Esophagus muscularis mucosa (tissue), 4 donors: ENCODE measurements at regions not wholly inside any gene's neighbourhood (a gene's known extent, or its start where the extent isn't known, plus 50 kb on each side); places are given as distances from the start of the nearest gene placed in this dataset.

Experiments used
- EP300 ChIP-seq: sonication (generic); formaldehyde crosslinking; IDR thresholded peaks from one replicate; pipeline ENCODE4 v1.6.1; 2017; ENCODE audit warnings: antibody characterized with exemption
- POLR2A ChIP-seq: fragments of 450-650 bp; IDR thresholded peaks from one replicate; pipeline ENCODE4 v1.6.1; 2017; ENCODE audit warnings: antibody characterized with exemption, moderate library complexity, mild to moderate bottlenecking, low read depth
- POLR2AphosphoS5 ChIP-seq, 2 donors: sonication (generic); formaldehyde crosslinking; IDR thresholded peaks; one replicate each; pipeline ENCODE4 v1.6.1; 2017; ENCODE audit warnings: antibody characterized with exemption in 2 of 2
- TF ChIP-seq, protein P1 (sequence below), 3 experiments: fragments of 200-600 bp in 2 of 3; fragments of 450-650 bp in 1 of 3; sonication (generic) in 2 of 3; IDR thresholded peaks; one replicate each; pipeline ENCODE4 v1.5.1; 2017 to 2019; ENCODE audit warnings: antibody characterized with exemption in 3 of 3, mild to moderate bottlenecking in 2 of 3, moderate library complexity in 1 of 3

DNA sequence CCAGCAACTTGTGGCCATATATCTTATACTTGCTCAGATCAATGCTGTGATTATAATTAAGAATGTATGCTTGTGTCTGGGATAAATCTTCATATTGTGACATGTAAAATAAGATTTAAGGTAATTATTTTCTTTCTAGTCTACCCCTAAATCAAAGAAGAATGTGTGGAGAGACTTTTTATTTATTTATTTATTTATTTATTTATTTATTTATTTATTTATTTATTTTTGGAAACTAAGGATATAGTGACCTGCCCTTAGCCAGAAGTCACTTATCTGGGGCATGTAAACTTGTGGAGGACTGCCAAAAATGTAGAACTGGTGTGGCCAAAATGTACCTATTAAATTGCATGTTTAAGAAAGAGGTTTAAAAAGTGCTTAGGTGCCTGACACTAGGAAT is 144.3 kb downstream of the BEND2 start:
- TF ChIP-seq POLR2AphosphoS5 (IDR thresholded peaks at IDR 0.05) (no peak), POLR2A (no peak), EP300 (no peak)
- TF ChIP-seq, protein P1, sequence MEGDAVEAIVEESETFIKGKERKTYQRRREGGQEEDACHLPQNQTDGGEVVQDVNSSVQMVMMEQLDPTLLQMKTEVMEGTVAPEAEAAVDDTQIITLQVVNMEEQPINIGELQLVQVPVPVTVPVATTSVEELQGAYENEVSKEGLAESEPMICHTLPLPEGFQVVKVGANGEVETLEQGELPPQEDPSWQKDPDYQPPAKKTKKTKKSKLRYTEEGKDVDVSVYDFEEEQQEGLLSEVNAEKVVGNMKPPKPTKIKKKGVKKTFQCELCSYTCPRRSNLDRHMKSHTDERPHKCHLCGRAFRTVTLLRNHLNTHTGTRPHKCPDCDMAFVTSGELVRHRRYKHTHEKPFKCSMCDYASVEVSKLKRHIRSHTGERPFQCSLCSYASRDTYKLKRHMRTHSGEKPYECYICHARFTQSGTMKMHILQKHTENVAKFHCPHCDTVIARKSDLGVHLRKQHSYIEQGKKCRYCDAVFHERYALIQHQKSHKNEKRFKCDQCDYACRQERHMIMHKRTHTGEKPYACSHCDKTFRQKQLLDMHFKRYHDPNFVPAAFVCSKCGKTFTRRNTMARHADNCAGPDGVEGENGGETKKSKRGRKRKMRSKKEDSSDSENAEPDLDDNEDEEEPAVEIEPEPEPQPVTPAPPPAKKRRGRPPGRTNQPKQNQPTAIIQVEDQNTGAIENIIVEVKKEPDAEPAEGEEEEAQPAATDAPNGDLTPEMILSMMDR (IDR thresholded peaks at IDR 0.05): no peak
